ENCODE measurements at regions not wholly inside any gene's neighbourhood (a gene's known extent, or its start where the extent isn't known, plus 50 kb on each side); places are given as distances from the start of the nearest gene placed in this dataset.
"Not testable (repeated sequence)": the region's sequence is repeated elsewhere in the genome, so short reads cannot be mapped to it uniquely, and the experiment has no call there.

- no peak for DNase-seq
Observed at GRCh38 chr3:153567011-153567410, 405.0 kb downstream of the RAP2B start.

GRCh38 chr3:153567556-153567955 is 405.5 kb downstream of the RAP2B start:
- DNase-seq, result no peak

GRCh38 chr3:153570481-153570880 is 408.5 kb downstream of the RAP2B start:
- DNase-seq, result not testable (repeated sequence)

GRCh38 chr3:153572165-153572564 is 410.1 kb downstream of the RAP2B start:
- DNase-seq, result no peak

GRCh38 chr3:153572654-153573053 is 410.6 kb downstream of the RAP2B start:
- DNase-seq, result no peak

- no peak for DNase-seq
Observed at GRCh38 chr3:153573481-153573880, 411.5 kb downstream of the RAP2B start.

GRCh38 chr3:153574445-153574844 is 412.4 kb downstream of the RAP2B start:
- no peak for DNase-seq

- no peak for DNase-seq
Observed at GRCh38 chr3:153577059-153577736, 415.2 kb downstream of the RAP2B start.

- no peak for DNase-seq
Observed at GRCh38 chr3:153578046-153578445, 416.0 kb downstream of the RAP2B start.

- DNase-seq, result no peak
Observed at GRCh38 chr3:153590051-153590450, 428.0 kb downstream of the RAP2B start.

- no peak for DNase-seq
Observed at GRCh38 chr3:153591561-153592245, 429.7 kb downstream of the RAP2B start.

- no peak for DNase-seq
Observed at GRCh38 chr3:153595186-153595815, 433.3 kb downstream of the RAP2B start.

GRCh38 chr3:153596401-153596800 is 434.4 kb downstream of the RAP2B start:
- no peak for DNase-seq

- no peak for DNase-seq
Observed at GRCh38 chr3:153599685-153600084, 437.7 kb downstream of the RAP2B start.

- no peak for DNase-seq
Observed at GRCh38 chr3:153600896-153601295, 438.9 kb downstream of the RAP2B start.

GRCh38 chr3:153601374-153601853 is 439.4 kb downstream of the RAP2B start:
- no peak for DNase-seq

- no peak for DNase-seq
Observed at GRCh38 chr3:153602801-153603200, 440.8 kb downstream of the RAP2B start.

- no peak for DNase-seq
Observed at GRCh38 chr3:153614140-153614539, 452.1 kb downstream of the RAP2B start.

GRCh38 chr3:153614563-153614962 is 452.5 kb downstream of the RAP2B start:
- DNase-seq, result no peak

- DNase-seq, result no peak
Observed at GRCh38 chr3:153615863-153616262, 453.8 kb downstream of the RAP2B start.

- DNase-seq, result no peak
Observed at GRCh38 chr3:153617463-153617862, 455.4 kb downstream of the RAP2B start.

- no peak for DNase-seq
Observed at GRCh38 chr3:153618176-153618575, 456.1 kb downstream of the RAP2B start.

- no peak for DNase-seq
Observed at GRCh38 chr3:153619268-153619667, 457.2 kb downstream of the RAP2B start.

GRCh38 chr3:153621953-153622352 is 459.9 kb downstream of the RAP2B start:
- DNase-seq, result no peak

Data from NCI-H345 (cell line).